H1 (cell line): ENCODE measurements at regions not wholly inside any gene's neighbourhood (a gene's known extent, or its start where the extent isn't known, plus 50 kb on each side); places are given as distances from the start of the nearest gene placed in this dataset.

Source experiments
- CTCF ChIA-PET: fragments of 300-600 bp; sonication (Branson Sonifier 250); formaldehyde crosslinking; loops from one replicate; lab custom pipeline; 2021; ENCODE audit not compliant: partially characterized antibody; lab: Charles Lee
- POLR2A ChIA-PET: fragments of 300-600 bp; sonication (Branson Sonifier 250); formaldehyde crosslinking; loops from one replicate; lab custom pipeline; 2021; ENCODE audit warnings: inconsistent platforms; ENCODE audit not compliant: partially characterized antibody; lab: Charles Lee
- DNase-seq, 2 experiments: peaks; one replicate each; pipeline versions ENCODE4 v3.0.0 to v3.0.0-alpha.2; 2010 to 2022; ENCODE audit warnings: low spot score in 2 of 2, low read depth in 1 of 2, mixed read lengths in 1 of 2
- FAIRE-seq: peaks from 2 replicates; lab custom pipeline; 2011; peaks lifted over from hg19 to GRCh38; lab: Jason Lieb, UNC
- H2AFZ ChIP-seq: 2 replicates; pipeline ENCODE4 v1.8.1; 2012; ENCODE audit warnings: low read length, inconsistent platforms
- H2AK5ac ChIP-seq: 2 replicates; pipeline ENCODE4 v1.6.1; 2013; ENCODE audit warnings: low read depth, low read length
- H2BK120ac ChIP-seq: replicated peaks from 2 replicates; pipeline ENCODE3; 2013; ENCODE audit warnings: low read depth, low read length, inconsistent platforms
- H2BK12ac ChIP-seq: 2 replicates; pipeline ENCODE4 v1.6.1; 2013; ENCODE audit warnings: low read depth, low read length
- H2BK15ac ChIP-seq: 2 replicates; pipeline ENCODE4 v1.6.1; 2013; ENCODE audit warnings: low read length
- H2BK20ac ChIP-seq: 2 replicates; pipeline ENCODE4 v1.6.1; 2013; ENCODE audit warnings: low read length
- H2BK5ac ChIP-seq: 2 replicates; pipeline ENCODE4 v1.6.1; 2013; ENCODE audit warnings: low read depth, low read length
- H3K14ac ChIP-seq: 2 replicates; pipeline ENCODE4 v1.6.1; 2013; ENCODE audit warnings: inconsistent platforms; ENCODE audit not compliant: insufficient read length
- H3K18ac ChIP-seq: 2 replicates; pipeline ENCODE4 v1.6.1; 2013; ENCODE audit warnings: low read length; ENCODE audit errors: extremely low read depth
- H3K23ac ChIP-seq: 2 replicates; pipeline ENCODE4 v1.6.1; 2013; ENCODE audit warnings: inconsistent platforms; ENCODE audit not compliant: insufficient read length
- H3K23me2 ChIP-seq: 2 replicates; pipeline ENCODE4 v1.6.1; 2013; ENCODE audit warnings: low read depth, low read length
- H3K27ac ChIP-seq: 2 replicates; pipeline ENCODE4 v1.6.1; 2011; ENCODE audit warnings: low read depth, low read length, inconsistent platforms
- H3K27me3 ChIP-seq, 4 experiments: replicated peaks in 1 of 4; 1 replicate in 1 of 4; 2 replicates in 3 of 4; pipeline versions ENCODE4 v1.6.1 to v1.8.1; 2011 to 2013; ENCODE audit warnings: low read length in 3 of 4, mild to moderate bottlenecking in 3 of 4, inconsistent platforms in 2 of 4, mixed read lengths in 2 of 4, moderate library complexity in 1 of 4; ENCODE audit not compliant: control insufficient read depth in 3 of 4, insufficient read depth in 3 of 4; ENCODE audit errors: extremely low read depth in 1 of 4
- H3K36me3 ChIP-seq, 4 experiments: 2 replicates each; pipeline versions ENCODE4 v1.6.1 to v1.8.1; 2011 to 2013; ENCODE audit warnings: mild to moderate bottlenecking in 4 of 4, low read length in 3 of 4, moderate library complexity in 2 of 4, control low read depth in 1 of 4, inconsistent platforms in 1 of 4; ENCODE audit not compliant: insufficient read depth in 4 of 4, control insufficient read depth in 2 of 4
- H3K4ac ChIP-seq: replicated peaks from 2 replicates; pipeline ENCODE3; 2013; ENCODE audit warnings: low read length, low read depth, mixed read lengths, inconsistent platforms; ENCODE audit not compliant: insufficient read length
- H3K4me1 ChIP-seq, 4 experiments: replicated peaks in 1 of 4; 1 replicate in 1 of 4; 2 replicates in 3 of 4; pipeline versions ENCODE4 v1.6.1 to v1.8.1; 2011 to 2013; ENCODE audit warnings: low read length in 3 of 4, inconsistent platforms in 2 of 4, mixed read lengths in 1 of 4; ENCODE audit not compliant: insufficient read depth in 4 of 4, control insufficient read depth in 3 of 4
- H3K4me2 ChIP-seq, 2 experiments: 2 replicates each; pipeline versions ENCODE4 v1.6.1 to v1.8.1; 2011 to 2013; ENCODE audit warnings: low read depth in 2 of 2, low read length in 2 of 2, control low read depth in 1 of 2, inconsistent platforms in 1 of 2, mild to moderate bottlenecking in 1 of 2; ENCODE audit not compliant: insufficient read depth in 1 of 2
- H3K4me3 ChIP-seq, 4 experiments: fragments of 200-600, 300-600 bp in 1 of 4; sonication (generic), shearing (Covaris generic), sonication (Bioruptor Twin) in 1 of 4; 2 replicates each; pipeline versions ENCODE4 v1.5.1 to v1.8.1; 2011 to 2016; ENCODE audit warnings: low read length in 4 of 4, low read depth in 3 of 4, control low read depth in 2 of 4, inconsistent platforms in 2 of 4, mild to moderate bottlenecking in 2 of 4, mixed read lengths in 1 of 4, moderate library complexity in 1 of 4; ENCODE audit not compliant: insufficient read depth in 2 of 4; ENCODE audit errors: extremely low read depth in 1 of 4
- H3K56ac ChIP-seq: replicated peaks from 2 replicates; pipeline ENCODE3; 2013; ENCODE audit warnings: low read depth, mild to moderate bottlenecking, mixed read lengths, low read length, inconsistent platforms; ENCODE audit not compliant: insufficient read length
- H3K79me1 ChIP-seq: 2 replicates; pipeline ENCODE4 v1.6.1; 2013; ENCODE audit warnings: low read depth, low read length, control low read depth
- H3K79me2 ChIP-seq, 2 experiments: 2 replicates each; pipeline versions ENCODE4 v1.6.1 to v1.8.1; 2012 to 2013; ENCODE audit warnings: low read length in 2 of 2, mild to moderate bottlenecking in 2 of 2, inconsistent platforms in 1 of 2; ENCODE audit not compliant: insufficient read depth in 2 of 2, control insufficient read depth in 1 of 2
- H3K9ac ChIP-seq, 4 experiments: replicated peaks in 1 of 4; 1 replicate in 1 of 4; 2 replicates in 3 of 4; pipeline versions ENCODE4 v1.6.1 to v1.8.1; 2011 to 2013; ENCODE audit warnings: low read depth in 3 of 4, low read length in 3 of 4, control low read depth in 2 of 4, mild to moderate bottlenecking in 2 of 4, moderate library complexity in 2 of 4, inconsistent platforms in 1 of 4; ENCODE audit errors: extremely low read depth in 1 of 4
- H3K9me3 ChIP-seq, 2 experiments: 2 replicates each; pipeline versions ENCODE4 v1.6.1 to v1.8.1; 2012 to 2013; ENCODE audit warnings: mild to moderate bottlenecking in 2 of 2, moderate library complexity in 2 of 2, control low read depth in 1 of 2, inconsistent platforms in 1 of 2, low read depth in 1 of 2, low read length in 1 of 2, mixed read lengths in 1 of 2; ENCODE audit not compliant: insufficient read depth in 2 of 2
- H4K20me1 ChIP-seq, 2 experiments: replicated peaks in 1 of 2; 2 replicates each; pipeline versions ENCODE3 to v1.8.1; 2011 to 2013; ENCODE audit warnings: inconsistent platforms in 2 of 2, low read length in 2 of 2, mild to moderate bottlenecking in 1 of 2; ENCODE audit not compliant: insufficient read depth in 2 of 2, control insufficient read depth in 1 of 2
- H4K5ac ChIP-seq: 2 replicates; pipeline ENCODE4 v1.6.1; 2013; ENCODE audit warnings: low read length, low read depth, mixed read lengths, inconsistent platforms; ENCODE audit not compliant: insufficient read length
- H4K8ac ChIP-seq: 2 replicates; pipeline ENCODE4 v1.8.0; 2013; ENCODE audit warnings: mild to moderate bottlenecking, moderate library complexity, low read length, inconsistent platforms; ENCODE audit not compliant: insufficient read depth; ENCODE audit errors: extremely low read depth
- H4K91ac ChIP-seq: replicated peaks from 2 replicates; pipeline ENCODE3; 2013; ENCODE audit warnings: low read length, mixed read lengths, inconsistent platforms; ENCODE audit not compliant: insufficient read length
- CBX8 ChIP-seq: fragments of 300-800, 300-1000 bp; sonication (generic); IDR thresholded peaks from 2 replicates; pipeline ENCODE4 v1.7.1; 2016; ENCODE audit warnings: low read depth, low read length, borderline replicate concordance
- CHD2 ChIP-seq: IDR thresholded peaks from 2 replicates; pipeline ENCODE4 v1.6.1; 2012; ENCODE audit warnings: low read length, improper control_type of control experiment
- CREB1 ChIP-seq: IDR thresholded peaks from 2 replicates; pipeline ENCODE4 v1.6.1; 2012; ENCODE audit warnings: inconsistent platforms
- E2F6 ChIP-seq: IDR thresholded peaks from 2 replicates; pipeline ENCODE4 v1.6.1; 2012; ENCODE audit warnings: inconsistent platforms
- EGR1 ChIP-seq: IDR thresholded peaks from 2 replicates; pipeline ENCODE4 v1.6.1; 2011; ENCODE audit warnings: low read depth, low read length, borderline replicate concordance
- EZH2 ChIP-seq: fragments of 200-600 bp; sonication (generic); IDR thresholded peaks from 2 replicates; pipeline ENCODE4 v1.7.1; 2012; ENCODE audit warnings: low read depth, mild to moderate bottlenecking, moderate library complexity, low read length, inconsistent platforms; ENCODE audit not compliant: severe bottlenecking
- FOSL1 ChIP-seq: IDR thresholded peaks from 2 replicates; pipeline ENCODE4 v1.6.1; 2011; ENCODE audit warnings: mild to moderate bottlenecking, low read depth, low read length, moderate library complexity; ENCODE audit not compliant: insufficient read depth
- MAFK ChIP-seq: IDR thresholded peaks from 2 replicates; pipeline ENCODE4 v1.6.1; 2012; ENCODE audit warnings: low read depth, mild to moderate bottlenecking, improper control_type of control experiment, low read length
- MAX ChIP-seq: IDR thresholded peaks from 2 replicates; pipeline ENCODE4 v1.6.1; 2012; ENCODE audit warnings: inconsistent platforms
- NANOG ChIP-seq: IDR thresholded peaks from 2 replicates; pipeline ENCODE4 v1.6.1; 2011; ENCODE audit warnings: low read length, low read depth, mild to moderate bottlenecking, inconsistent platforms; ENCODE audit not compliant: insufficient read depth, poor library complexity, severe bottlenecking
- PHF8 ChIP-seq: fragments of 200-600 bp; sonication (generic); conservative IDR thresholded peaks from 2 replicates; pipeline ENCODE4 v1.7.1; 2012; ENCODE audit warnings: low read depth, mild to moderate bottlenecking, inconsistent platforms, low read length, moderate library complexity
- POLR2A ChIP-seq, 2 experiments: IDR thresholded peaks; 1 replicate in 1 of 2; 2 replicates in 1 of 2; pipeline ENCODE4 v1.6.1; 2011; ENCODE audit warnings: low read depth in 2 of 2, low read length in 2 of 2, mild to moderate bottlenecking in 2 of 2; ENCODE audit errors: control extremely low read depth in 1 of 2
- POU5F1 ChIP-seq: IDR thresholded peaks from 2 replicates; pipeline ENCODE4 v1.6.1; 2011; ENCODE audit warnings: low read depth, mild to moderate bottlenecking, low read length, moderate library complexity
- SIX5 ChIP-seq: IDR thresholded peaks from 2 replicates; pipeline ENCODE4 v1.6.1; 2011; ENCODE audit warnings: mild to moderate bottlenecking, low read depth, low read length
- ZNF274 ChIP-seq: IDR thresholded peaks from 2 replicates; pipeline ENCODE4 v1.7.0; 2012; ENCODE audit warnings: low read length, borderline replicate concordance; ENCODE audit errors: extremely low read depth
- WGBS, 2 experiments: shearing (Covaris generic) in 1 of 2; methylation state at CpG; one replicate each; pipeline versions ENCODE4 v1.1.6 to v1.1.7; 2013 to 2015; ENCODE audit warnings: low lambda C conversion rate in 2 of 2, mixed read lengths in 2 of 2, inconsistent platforms in 1 of 2, low coverage in 1 of 2, missing lambda C conversion rate in 1 of 2; ENCODE audit not compliant: insufficient replicate concordance in 2 of 2, insufficient coverage in 1 of 2, insufficient read length in 1 of 2; ENCODE audit errors: extremely low coverage in 1 of 2, missing lambda C conversion rate in 1 of 2; 5-methylcytosine and 5-hydroxymethylcytosine counted together

- 0 out of 4 replicates have a peak, but pooled peaks cover 0 to 5% of the 10 kb centered on the region in 2 experiments for H3K9me3 ChIP-seq
- no peak overlapping the region for H3K56ac ChIP-seq
- no peaks in the 10 kb centered on the region for H3K79me2 ChIP-seq
- H3K4me1 ChIP-seq, result no peaks in the 10 kb centered on the region
- 93% methylated on average over 1 of the region's 1 CpG; no CpG with 5 or more reads in 1 of the 2 experiments for WGBS, 2 experiments
- no peak overlapping the region for H3K9ac ChIP-seq
- no peak for DNase-seq
- no peak overlapping the region for H3K14ac ChIP-seq
- no peak overlapping the region for H2BK15ac ChIP-seq
- ChIA-PET CTCF (no interaction called here), POLR2A (no interaction called here)
- no peak overlapping the region for H3K4ac ChIP-seq
- no peak overlapping the region for H3K4me2 ChIP-seq
- H4K8ac ChIP-seq, result no peak overlapping the region
- no peak overlapping the region for H2BK20ac ChIP-seq
- H2AFZ ChIP-seq, result no peak overlapping the region
- no peak overlapping the region for H3K4me3 ChIP-seq
- H2BK120ac ChIP-seq, result no peak overlapping the region
- H2AK5ac ChIP-seq, result no peak overlapping the region
- H4K91ac ChIP-seq, result no peak overlapping the region
- no peak overlapping the region for H2BK12ac ChIP-seq
- no peaks in the 10 kb centered on the region for H3K23me2 ChIP-seq
- no peaks in the 10 kb centered on the region for H4K20me1 ChIP-seq
- no peak overlapping the region for H3K27ac ChIP-seq
- no peaks in the 10 kb centered on the region for H3K27me3 ChIP-seq
- no peaks in the 10 kb centered on the region for H3K79me1 ChIP-seq
- H3K36me3 ChIP-seq, result no peaks in the 10 kb centered on the region
- no peak overlapping the region for H2BK5ac ChIP-seq
- FAIRE-seq, result no peak
- no peak overlapping the region for H3K23ac ChIP-seq
- H3K18ac ChIP-seq, result no peak overlapping the region
- H4K5ac ChIP-seq, result no peak overlapping the region
- no peak for TF ChIP-seq EGR1
- TF ChIP-seq NANOG, result no peak
- no peak for TF ChIP-seq ZNF274
- TF ChIP-seq MAFK, result no peak
- no peak for TF ChIP-seq CHD2
- TF ChIP-seq POU5F1, result no peak
- no peak for TF ChIP-seq FOSL1
- TF ChIP-seq POLR2A (IDR thresholded peaks at IDR 0.05; ENCODE audit: control extremely low read depth in 1 of 2, low read depth in 2 of 2, low read length in 2 of 2), result no peak
- no peak for TF ChIP-seq EZH2
- TF ChIP-seq CREB1, result no peak
- TF ChIP-seq SIX5, result no peak
- TF ChIP-seq E2F6, result no peak
- TF ChIP-seq MAX, result no peak
- TF ChIP-seq PHF8, result no peak
- TF ChIP-seq CBX8, result no peak
Measured at GRCh38 chr16:54798267-54798666, 132.4 kb upstream of the IRX5 start.
